Neural progenitor cell (in vitro differentiated cells): ENCODE measurements at regions not wholly inside any gene's neighbourhood (a gene's known extent, or its start where the extent isn't known, plus 50 kb on each side); places are given as distances from the start of the nearest gene placed in this dataset.

ENCODE experiments used
- DNase-seq: peaks from one replicate; pipeline ENCODE4 v3.0.0-alpha.2; 2016; ENCODE audit warnings: low spot score
- H2AFZ ChIP-seq: fragments of 200-600 bp; sonication (generic); replicated peaks from 2 replicates; pipeline ENCODE4 v1.6.1; 2016; ENCODE audit warnings: antibody characterized with exemption
- H3F3A ChIP-seq: fragments of 200-600 bp; sonication (generic); 2 replicates; pipeline ENCODE4 v1.6.1; 2016; ENCODE audit warnings: antibody characterized with exemption, low read depth
- H3K27ac ChIP-seq: fragments of 200-600 bp; sonication (generic); 2 replicates; pipeline ENCODE4 v1.5.1; 2016; ENCODE audit warnings: mild to moderate bottlenecking
- H3K27me3 ChIP-seq: fragments of 200-600 bp; sonication (generic); 2 replicates; pipeline ENCODE4 v1.6.1; 2016; ENCODE audit warnings: mild to moderate bottlenecking, moderate library complexity
- H3K36me3 ChIP-seq: fragments of 200-600 bp; sonication (generic); 2 replicates; pipeline ENCODE4 v1.5.1; 2016
- H3K4me1 ChIP-seq: fragments of 200-600 bp; sonication (generic); 2 replicates; pipeline ENCODE4 v1.6.1; 2016; ENCODE audit warnings: mixed run types
- H3K4me2 ChIP-seq: fragments of 200-600 bp; sonication (generic); 2 replicates; pipeline ENCODE4 v1.6.1; 2016
- H3K4me3 ChIP-seq: fragments of 200-600 bp; sonication (generic); 2 replicates; pipeline ENCODE4 v1.5.1; 2016
- H3K79me2 ChIP-seq: fragments of 200-600 bp; sonication (generic); 2 replicates; pipeline ENCODE4 v1.6.1; 2016; ENCODE audit warnings: low read depth
- H3K9ac ChIP-seq: fragments of 200-600 bp; sonication (generic); 2 replicates; pipeline ENCODE4 v1.6.1; 2016
- H3K9me3 ChIP-seq: fragments of 200-600 bp; sonication (generic); 2 replicates; pipeline ENCODE4 v1.5.1; 2016; ENCODE audit warnings: low read depth
- H4K20me1 ChIP-seq: fragments of 200-600 bp; sonication (generic); 2 replicates; pipeline ENCODE4 v1.6.1; 2016; ENCODE audit warnings: low read depth
- H3K27ac Mint-ChIP-seq: 3 replicates; pipeline ENCODE4 v1.8.0; 2021; ENCODE audit warnings: mixed read lengths
- H3K27me3 Mint-ChIP-seq: 2 replicates; pipeline ENCODE4 v1.8.0; 2022; ENCODE audit warnings: low read depth, mild to moderate bottlenecking, inconsistent platforms, moderate library complexity, mixed read lengths; ENCODE audit not compliant: insufficient read depth
- H3K36me3 Mint-ChIP-seq: 3 replicates; pipeline ENCODE4 v1.8.0; 2021; ENCODE audit warnings: mixed read lengths
- H3K4me1 Mint-ChIP-seq: 3 replicates; pipeline ENCODE4 v1.8.0; 2021; ENCODE audit warnings: mixed read lengths
- H3K4me3 Mint-ChIP-seq: 3 replicates; pipeline ENCODE4 v1.8.0; 2021; ENCODE audit warnings: mild to moderate bottlenecking, moderate library complexity, mixed read lengths
- H3K9me3 Mint-ChIP-seq: 3 replicates; pipeline ENCODE4 v1.8.0; 2020; ENCODE audit warnings: mixed read lengths
- EZH2 ChIP-seq: fragments of 200-600 bp; sonication (generic); IDR thresholded peaks from 2 replicates; pipeline ENCODE4 v1.6.1; 2017; ENCODE audit warnings: antibody characterized with exemption, mild to moderate bottlenecking, moderate library complexity
- EZH2phosphoT487 ChIP-seq: fragments of 200-600 bp; sonication (generic); IDR thresholded peaks from 2 replicates; pipeline ENCODE4 v1.6.1; 2017; ENCODE audit warnings: antibody characterized with exemption
- TF ChIP-seq, protein P1 (sequence below): fragments of 200-600 bp; sonication (generic); IDR thresholded peaks from 2 replicates; pipeline ENCODE4 v1.5.1; 2017; ENCODE audit warnings: antibody characterized with exemption, mild to moderate bottlenecking

DNA sequence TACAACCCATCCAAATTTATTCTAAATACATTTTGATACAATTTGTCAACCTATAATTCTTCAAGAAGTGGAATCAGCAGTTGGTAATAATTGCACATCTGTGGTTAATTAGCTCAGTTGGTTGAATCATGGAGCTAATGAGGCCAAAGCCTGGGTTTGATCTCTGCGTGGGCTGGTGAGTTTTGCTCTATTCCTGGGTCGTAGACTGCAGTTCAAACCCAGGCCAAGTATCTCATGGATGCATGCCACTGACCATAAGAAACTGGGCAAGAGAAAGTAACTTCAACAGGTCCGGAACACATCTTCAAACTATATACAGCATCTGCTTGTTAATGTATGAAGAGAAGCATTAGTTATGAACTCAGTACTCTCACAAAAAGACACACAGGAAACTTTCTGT lies 779.7 kb downstream of the USP25 start:
- Histone ChIP-seq H3K79me2 (no peaks in the 10 kb centered on the region), H4K20me1 (no peaks in the 10 kb centered on the region), H3K36me3 (no peaks in the 10 kb centered on the region), H3F3A (no peaks in the 10 kb centered on the region), H3K4me2 (no peak overlapping the region), H3K4me3 (no peak overlapping the region), H3K9me3 (no peaks in the 10 kb centered on the region), H3K9ac (no peak overlapping the region), H2AFZ (no peak overlapping the region), H3K27me3 (no peaks in the 10 kb centered on the region), H3K4me1 (no peaks in the 10 kb centered on the region), H3K27ac (no peak overlapping the region)
- peaks cover 20% of the 10 kb centered on the region for H3K36me3 Mint-ChIP-seq
- no peak for DNase-seq
- no peak overlapping the region for H3K27ac Mint-ChIP-seq
- TF ChIP-seq, protein P1, sequence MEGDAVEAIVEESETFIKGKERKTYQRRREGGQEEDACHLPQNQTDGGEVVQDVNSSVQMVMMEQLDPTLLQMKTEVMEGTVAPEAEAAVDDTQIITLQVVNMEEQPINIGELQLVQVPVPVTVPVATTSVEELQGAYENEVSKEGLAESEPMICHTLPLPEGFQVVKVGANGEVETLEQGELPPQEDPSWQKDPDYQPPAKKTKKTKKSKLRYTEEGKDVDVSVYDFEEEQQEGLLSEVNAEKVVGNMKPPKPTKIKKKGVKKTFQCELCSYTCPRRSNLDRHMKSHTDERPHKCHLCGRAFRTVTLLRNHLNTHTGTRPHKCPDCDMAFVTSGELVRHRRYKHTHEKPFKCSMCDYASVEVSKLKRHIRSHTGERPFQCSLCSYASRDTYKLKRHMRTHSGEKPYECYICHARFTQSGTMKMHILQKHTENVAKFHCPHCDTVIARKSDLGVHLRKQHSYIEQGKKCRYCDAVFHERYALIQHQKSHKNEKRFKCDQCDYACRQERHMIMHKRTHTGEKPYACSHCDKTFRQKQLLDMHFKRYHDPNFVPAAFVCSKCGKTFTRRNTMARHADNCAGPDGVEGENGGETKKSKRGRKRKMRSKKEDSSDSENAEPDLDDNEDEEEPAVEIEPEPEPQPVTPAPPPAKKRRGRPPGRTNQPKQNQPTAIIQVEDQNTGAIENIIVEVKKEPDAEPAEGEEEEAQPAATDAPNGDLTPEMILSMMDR, result no peak
- TF ChIP-seq EZH2 (no peak), EZH2phosphoT487 (no peak)
- H3K27me3 Mint-ChIP-seq, result no peaks in the 10 kb centered on the region
- no peak overlapping the region for H3K4me3 Mint-ChIP-seq
- H3K4me1 Mint-ChIP-seq, result no peaks in the 10 kb centered on the region
- H3K9me3 Mint-ChIP-seq, result peaks cover 11% of the 10 kb centered on the region

- Histone ChIP-seq H3K9ac (no peak overlapping the region), H3F3A (no peaks in the 10 kb centered on the region), H3K4me3 (no peak overlapping the region), H3K4me1 (no peaks in the 10 kb centered on the region), H2AFZ (no peak overlapping the region), H3K9me3 (no peaks in the 10 kb centered on the region), H3K79me2 (no peaks in the 10 kb centered on the region), H3K27ac (no peak overlapping the region), H3K36me3 (no peaks in the 10 kb centered on the region), H4K20me1 (no peaks in the 10 kb centered on the region), H3K4me2 (no peak overlapping the region), H3K27me3 (no peaks in the 10 kb centered on the region)
- Mint-ChIP-seq H3K9me3 (peaks cover 25% of the 10 kb centered on the region), H3K27me3 (no peaks in the 10 kb centered on the region), H3K27ac (no peak overlapping the region), H3K4me1 (no peaks in the 10 kb centered on the region), H3K36me3 (peaks cover 22% of the 10 kb centered on the region), H3K4me3 (no peak overlapping the region)
- TF ChIP-seq EZH2 (no peak), EZH2phosphoT487 (no peak)
- TF ChIP-seq, protein P1, result no peak
- DNase-seq, result no peak
These were observed 784.5 kb downstream of the USP25 start for GRCh38 chr21:16514316-16514715.

GRCh38 chr21:16517383-16517782 lies 787.6 kb downstream of the USP25 start:
- H3K9me3 Mint-ChIP-seq, result peaks cover 27% of the 10 kb centered on the region
- H3K4me1 Mint-ChIP-seq, result no peaks in the 10 kb centered on the region
- H2AFZ ChIP-seq, result no peak overlapping the region
- H3K4me3 ChIP-seq, result no peak overlapping the region
- no peaks in the 10 kb centered on the region for H4K20me1 ChIP-seq
- H3K79me2 ChIP-seq, result no peaks in the 10 kb centered on the region
- no peak overlapping the region for H3K9ac ChIP-seq
- no peak for DNase-seq
- no peaks in the 10 kb centered on the region for H3F3A ChIP-seq
- no peaks in the 10 kb centered on the region for H3K9me3 ChIP-seq
- H3K27ac Mint-ChIP-seq, result no peak overlapping the region
- no peaks in the 10 kb centered on the region for H3K36me3 ChIP-seq
- no peak overlapping the region for H3K27ac ChIP-seq
- no peak overlapping the region for H3K4me2 ChIP-seq
- H3K4me1 ChIP-seq, result no peaks in the 10 kb centered on the region
- TF ChIP-seq EZH2phosphoT487 (no peak), EZH2 (no peak)
- TF ChIP-seq, protein P1, result no peak
- H3K27me3 ChIP-seq, result no peaks in the 10 kb centered on the region
- H3K4me3 Mint-ChIP-seq, result no peak overlapping the region
- peaks cover 23% of the 10 kb centered on the region for H3K36me3 Mint-ChIP-seq
- no peaks in the 10 kb centered on the region for H3K27me3 Mint-ChIP-seq

DNA sequence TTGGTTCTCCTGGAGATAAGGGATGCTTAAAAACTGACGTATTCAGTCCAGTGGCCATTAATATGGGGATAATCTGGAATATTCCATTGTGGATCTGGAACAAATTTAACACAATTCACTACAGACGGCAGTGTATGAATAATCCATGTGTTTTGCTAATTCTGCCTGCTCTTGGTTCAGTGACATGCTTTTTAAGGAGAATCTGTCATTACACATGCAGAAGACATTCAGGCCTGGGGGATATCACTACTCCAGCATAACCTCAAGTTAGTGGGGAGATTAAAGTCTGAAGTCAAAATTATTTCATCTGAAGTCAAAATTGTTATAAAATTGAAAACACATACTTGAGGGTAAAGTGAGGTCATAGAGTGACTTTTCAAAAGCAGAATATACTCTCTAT lies 789.3 kb downstream of the USP25 start:
- H3K27ac Mint-ChIP-seq, result no peak overlapping the region
- H2AFZ ChIP-seq, result no peak overlapping the region
- H3K4me2 ChIP-seq, result no peak overlapping the region
- no peaks in the 10 kb centered on the region for H3K4me1 ChIP-seq
- H3K4me3 ChIP-seq, result no peak overlapping the region
- TF ChIP-seq EZH2phosphoT487, result no peak
- no peak for TF ChIP-seq EZH2
- TF ChIP-seq, protein P1, result no peak
- no peak overlapping the region for H3K27ac ChIP-seq
- H3K36me3 ChIP-seq, result no peaks in the 10 kb centered on the region
- peaks cover 20% of the 10 kb centered on the region for H3K9me3 Mint-ChIP-seq
- no peaks in the 10 kb centered on the region for H3K79me2 ChIP-seq
- no peaks in the 10 kb centered on the region for H3F3A ChIP-seq
- H3K4me1 Mint-ChIP-seq, result no peaks in the 10 kb centered on the region
- no peaks in the 10 kb centered on the region for H4K20me1 ChIP-seq
- H3K9me3 ChIP-seq, result no peaks in the 10 kb centered on the region
- H3K4me3 Mint-ChIP-seq, result no peak overlapping the region
- no peaks in the 10 kb centered on the region for H3K27me3 Mint-ChIP-seq
- no peaks in the 10 kb centered on the region for H3K27me3 ChIP-seq
- no peak for DNase-seq
- H3K9ac ChIP-seq, result no peak overlapping the region
- peaks cover 23% of the 10 kb centered on the region for H3K36me3 Mint-ChIP-seq
